Uterus (tissue), 3 donors: ENCODE measurements at regions not wholly inside any gene's neighbourhood (a gene's known extent, or its start where the extent isn't known, plus 50 kb on each side); places are given as distances from the start of the nearest gene placed in this dataset.

ENCODE experiments used
- DNase-seq, 2 donors: peaks; one replicate each; pipeline ENCODE4 v3.0.0-alpha.2; 2019 to 2020
- H3K27ac ChIP-seq, 2 donors: fragments of 200-600 bp; sonication (generic); 1 replicate in 1 of 2; 2 replicates in 1 of 2; pipeline ENCODE4 v1.5.1; 2016 to 2018
- H3K27me3 ChIP-seq, 2 donors: fragments of 200-600 bp; sonication (generic); one replicate each; pipeline ENCODE4 v1.5.1; 2018 to 2019; ENCODE audit warnings: control low read depth in 1 of 2
- H3K36me3 ChIP-seq, 2 donors: fragments of 200-600 bp; sonication (generic); one replicate each; pipeline ENCODE4 v1.5.1; 2019; ENCODE audit warnings: control low read depth in 1 of 2
- H3K4me1 ChIP-seq, 2 donors: fragments of 200-600 bp; sonication (generic); one replicate each; pipeline ENCODE4 v1.5.1; 2018 to 2019; ENCODE audit warnings: control low read depth in 1 of 2
- H3K4me3 ChIP-seq, 2 donors: fragments of 200-600 bp; sonication (generic); 1 replicate in 1 of 2; 2 replicates in 1 of 2; pipeline ENCODE4 v1.5.1; 2018 to 2019; ENCODE audit warnings: mild to moderate bottlenecking in 1 of 2
- H3K9me3 ChIP-seq, 2 donors: fragments of 200-600 bp; sonication (generic); one replicate each; pipeline ENCODE4 v1.5.1; 2019; ENCODE audit warnings: control low read depth in 1 of 2
- CTCF ChIP-seq, 4 experiments: fragments of 200-600 bp in 2 of 4; fragments of 450-650 bp in 2 of 4; sonication (generic) in 2 of 4; IDR thresholded peaks; one replicate each; pipeline ENCODE4 v1.5.1; 2016 to 2019; ENCODE audit warnings: antibody characterized with exemption in 4 of 4, mild to moderate bottlenecking in 2 of 4, moderate library complexity in 1 of 4
- POLR2A ChIP-seq, 2 donors: fragments of 450-650 bp; IDR thresholded peaks; one replicate each; pipeline ENCODE4 v1.6.1; 2016; ENCODE audit warnings: antibody characterized with exemption in 2 of 2, mild to moderate bottlenecking in 1 of 2, moderate library complexity in 1 of 2
- intact Hi-C: fragments of 100-400 bp; cut with DNase I; formaldehyde crosslinking; loops from one replicate; pipeline ENCODE4 v1.15.1; 2023; ENCODE audit warnings: low total_unique reads
- donor health status: DM: yes; HTN: yes; CAD: no.

GRCh38 chr5:155308289-155308688 lies 294.7 kb downstream of the KIF4B start:
- DNase-seq, result no peak
- H3K4me3 ChIP-seq, result no peak overlapping the region
- TF ChIP-seq CTCF (IDR thresholded peaks at IDR 0.05) (no peak), POLR2A (IDR thresholded peaks at IDR 0.05) (no peak)
- no peaks in the 10 kb centered on the region for H3K36me3 ChIP-seq
- H3K9me3 ChIP-seq, result no peaks in the 10 kb centered on the region
- no peaks in the 10 kb centered on the region for H3K27me3 ChIP-seq
- no peaks in the 10 kb centered on the region for H3K4me1 ChIP-seq
- no peak overlapping the region for H3K27ac ChIP-seq
- intact Hi-C loops, result no loop called here

- no peak overlapping the region for H3K4me3 ChIP-seq
- TF ChIP-seq POLR2A (IDR thresholded peaks at IDR 0.05) (no peak), CTCF (IDR thresholded peaks at IDR 0.05) (no peak)
- H3K27me3 ChIP-seq, result no peaks in the 10 kb centered on the region
- no peaks in the 10 kb centered on the region for H3K4me1 ChIP-seq
- no peak for DNase-seq
- no peak overlapping the region for H3K27ac ChIP-seq
- intact Hi-C loops, result no loop called here
- no peaks in the 10 kb centered on the region for H3K9me3 ChIP-seq
- H3K36me3 ChIP-seq, result no peaks in the 10 kb centered on the region
Measured at GRCh38 chr5:155309021-155309746, 295.6 kb downstream of the KIF4B start.

- TF ChIP-seq CTCF (IDR thresholded peaks at IDR 0.05) (no peak), POLR2A (IDR thresholded peaks at IDR 0.05) (no peak)
- Histone ChIP-seq H3K4me1 (no peaks in the 10 kb centered on the region), H3K4me3 (no peak overlapping the region), H3K27ac (no peak overlapping the region), H3K36me3 (no peaks in the 10 kb centered on the region), H3K9me3 (no peaks in the 10 kb centered on the region), H3K27me3 (no peaks in the 10 kb centered on the region)
- intact Hi-C loops, result no loop called here
- no peak for DNase-seq
Measured at GRCh38 chr5:155311721-155312120, 298.2 kb downstream of the KIF4B start.

- TF ChIP-seq CTCF (IDR thresholded peaks at IDR 0.05) (no peak), POLR2A (IDR thresholded peaks at IDR 0.05) (no peak)
- H3K4me3 ChIP-seq, result no peak overlapping the region
- no peak for DNase-seq
- intact Hi-C loops, result no loop called here
- no peaks in the 10 kb centered on the region for H3K36me3 ChIP-seq
- H3K27ac ChIP-seq, result no peak overlapping the region
- no peaks in the 10 kb centered on the region for H3K4me1 ChIP-seq
- H3K9me3 ChIP-seq, result no peaks in the 10 kb centered on the region
- no peaks in the 10 kb centered on the region for H3K27me3 ChIP-seq
Measured at GRCh38 chr5:155313518-155313917, 300.0 kb downstream of the KIF4B start.

GRCh38 chr5:155316070-155316714 lies 302.6 kb downstream of the KIF4B start:
- no peaks in the 10 kb centered on the region for H3K27me3 ChIP-seq
- no peak overlapping the region for H3K4me3 ChIP-seq
- TF ChIP-seq CTCF (IDR thresholded peaks at IDR 0.05) (no peak), POLR2A (IDR thresholded peaks at IDR 0.05) (no peak)
- H3K27ac ChIP-seq, result no peak overlapping the region
- intact Hi-C loops, result no loop called here
- no peak for DNase-seq
- H3K9me3 ChIP-seq, result no peaks in the 10 kb centered on the region
- H3K4me1 ChIP-seq, result no peaks in the 10 kb centered on the region
- no peaks in the 10 kb centered on the region for H3K36me3 ChIP-seq
